NCI-H2171 treated with DMSO at 0.1 percent for 48 hours (cell line): ENCODE measurements at regions not wholly inside any gene's neighbourhood (a gene's known extent, or its start where the extent isn't known, plus 50 kb on each side); places are given as distances from the start of the nearest gene placed in this dataset.
A peak's percentile ranks its signal among the peaks of the same experiment; 100 is the strongest.
"Not testable (repeated sequence)": the region's sequence is repeated elsewhere in the genome, so short reads cannot be mapped to it uniquely, and the experiment has no call there.

Experiments
- DNase-seq: peaks from one replicate; lab custom pipeline; 2025; lab: John Stamatoyannopoulos, UW

DNA sequence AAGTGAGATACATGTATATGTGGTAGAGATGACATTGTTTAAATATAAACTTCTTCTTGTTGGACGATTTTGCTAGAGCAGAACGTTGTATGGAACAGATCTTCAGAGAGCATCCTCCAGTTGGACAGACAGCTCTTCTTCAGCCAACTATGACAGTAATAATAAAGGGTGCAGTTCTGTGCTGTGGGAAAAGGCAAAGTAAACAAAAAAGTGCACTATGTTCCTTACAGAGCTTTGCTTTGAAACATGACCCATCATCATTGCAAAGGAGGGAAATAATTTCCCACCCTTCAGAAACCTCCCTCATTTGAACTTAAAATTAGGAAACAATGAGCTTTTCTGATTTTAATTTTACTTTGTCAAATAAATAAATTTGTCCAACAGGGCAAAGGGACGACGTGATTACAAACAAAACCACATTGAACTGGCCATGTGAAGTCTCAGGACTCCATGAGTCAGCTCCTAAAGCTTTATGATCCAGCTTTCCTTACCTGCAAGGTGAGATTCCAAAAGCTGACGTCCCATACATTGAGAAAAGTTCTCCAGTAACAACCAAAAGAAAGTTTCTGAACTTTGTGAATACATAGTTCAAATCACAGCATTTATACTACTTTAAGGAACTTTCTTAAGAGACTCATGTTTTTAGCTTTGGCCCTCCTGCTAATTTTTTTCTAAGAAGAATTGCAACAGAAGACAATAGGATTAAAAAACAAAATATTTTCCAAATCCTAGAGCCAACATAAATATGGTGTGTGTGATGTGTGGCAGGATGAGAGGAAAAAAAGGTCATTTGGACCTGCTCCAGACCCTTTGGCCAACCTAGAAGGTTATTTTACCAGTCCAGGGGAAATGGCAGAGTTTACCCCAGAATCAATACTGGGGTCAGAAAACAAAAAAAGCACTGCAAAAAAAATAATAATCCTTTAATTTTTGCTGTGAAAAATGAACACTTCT is 565.4 kb upstream of the NRP1 start:
- no peak for DNase-seq

DNA sequence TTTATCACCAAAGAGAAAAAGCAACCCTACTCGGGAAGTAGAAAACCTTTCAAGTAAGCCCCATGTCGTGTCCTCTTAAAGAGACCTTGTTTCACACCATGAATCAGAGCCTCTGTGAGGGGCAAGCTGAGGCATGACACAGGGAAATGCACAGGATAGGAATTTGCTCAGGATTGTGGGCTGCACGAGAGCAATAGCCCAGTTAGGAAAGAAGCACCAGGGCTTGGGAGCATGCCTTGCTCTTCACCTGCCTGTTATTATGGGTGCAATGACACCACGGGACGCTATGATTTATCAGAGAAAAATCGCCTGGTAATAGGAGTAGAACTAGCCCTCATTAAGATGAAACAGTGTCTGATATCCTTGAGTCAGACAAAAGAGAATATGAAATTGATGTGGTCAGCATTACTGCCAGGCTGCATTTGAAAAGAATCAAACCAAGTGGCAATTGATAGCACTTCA is 562.9 kb upstream of the NRP1 start:
- DNase-seq, result no peak

DNA sequence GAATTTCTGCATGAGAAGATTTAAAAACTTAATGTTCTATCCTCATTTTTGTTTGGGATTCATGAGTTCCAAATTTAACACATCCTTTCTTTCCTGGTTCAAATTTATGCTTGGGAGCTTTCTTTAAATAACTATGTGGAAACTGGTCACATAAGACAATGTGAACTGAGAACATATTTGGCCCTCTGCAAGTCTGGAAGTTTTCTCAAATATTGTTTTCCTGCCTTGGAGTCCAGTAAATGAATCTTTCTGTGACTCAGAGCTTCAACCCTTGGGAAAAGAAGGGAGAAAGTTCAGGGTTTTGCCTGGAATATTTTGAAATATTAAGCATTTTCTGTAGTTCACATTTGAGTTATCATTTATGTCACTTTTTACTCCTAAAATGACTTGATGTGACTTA is 559.0 kb upstream of the NRP1 start:
- no peak for DNase-seq

DNA sequence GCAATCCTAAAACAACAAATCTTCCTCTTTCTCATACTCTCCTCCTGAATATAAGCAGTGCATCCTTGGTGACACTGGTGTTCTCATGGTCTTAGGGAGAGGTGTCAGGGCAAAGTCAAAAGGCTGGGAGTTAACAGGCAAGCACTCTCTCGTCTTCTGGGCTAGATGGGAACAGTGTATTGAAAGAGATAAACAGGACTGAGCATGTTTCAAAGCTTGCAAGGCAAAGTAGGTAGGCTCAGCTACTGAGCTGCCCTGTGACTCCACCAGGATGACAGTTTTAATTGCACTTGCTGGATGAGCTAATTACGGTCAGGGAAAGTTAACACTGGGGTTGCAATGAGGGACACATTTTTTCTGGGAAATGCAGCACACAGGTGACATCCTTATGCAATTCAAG is 554.9 kb upstream of the NRP1 start:
- DNase-seq, result no peak

DNA sequence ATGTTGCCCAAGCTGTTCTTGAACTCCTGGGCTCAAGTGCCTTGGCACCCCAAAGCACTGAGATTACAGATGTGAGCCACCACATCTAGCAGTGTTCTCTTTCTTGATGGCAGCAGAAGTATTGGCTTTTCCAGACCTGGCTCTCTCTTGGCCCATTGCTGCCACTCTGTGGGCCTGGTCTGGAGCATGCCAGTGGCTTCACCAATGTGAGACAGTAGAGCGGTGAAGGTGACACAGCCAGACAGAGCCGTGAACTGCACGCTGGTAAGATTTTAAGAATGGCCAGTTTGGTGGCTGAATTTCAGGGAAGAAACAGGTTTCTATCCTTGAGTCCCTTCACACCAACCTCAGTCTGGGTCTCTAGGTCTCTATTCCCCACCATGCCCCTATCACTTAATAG is 552.7 kb upstream of the NRP1 start:
- no peak for DNase-seq

DNA sequence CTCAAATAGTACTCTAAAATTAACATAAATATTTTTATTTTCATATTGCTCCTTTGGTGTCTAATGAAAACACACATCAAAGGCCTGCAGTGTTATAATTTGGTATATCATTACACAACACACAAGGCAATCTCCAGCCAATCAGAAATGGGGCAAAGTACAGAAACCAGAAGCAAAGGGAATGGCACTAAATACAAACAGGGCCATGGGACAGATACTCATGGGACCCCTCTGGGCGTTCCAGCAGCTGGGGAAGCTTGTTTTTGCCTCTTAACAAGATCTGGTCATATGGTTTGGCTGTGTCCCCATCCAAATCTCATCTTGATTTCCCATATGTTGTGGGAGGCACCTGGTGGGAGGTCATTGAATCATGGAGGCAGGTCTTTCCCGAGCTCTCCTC is 551.8 kb upstream of the NRP1 start:
- peak; percentile 60 for DNase-seq

DNA sequence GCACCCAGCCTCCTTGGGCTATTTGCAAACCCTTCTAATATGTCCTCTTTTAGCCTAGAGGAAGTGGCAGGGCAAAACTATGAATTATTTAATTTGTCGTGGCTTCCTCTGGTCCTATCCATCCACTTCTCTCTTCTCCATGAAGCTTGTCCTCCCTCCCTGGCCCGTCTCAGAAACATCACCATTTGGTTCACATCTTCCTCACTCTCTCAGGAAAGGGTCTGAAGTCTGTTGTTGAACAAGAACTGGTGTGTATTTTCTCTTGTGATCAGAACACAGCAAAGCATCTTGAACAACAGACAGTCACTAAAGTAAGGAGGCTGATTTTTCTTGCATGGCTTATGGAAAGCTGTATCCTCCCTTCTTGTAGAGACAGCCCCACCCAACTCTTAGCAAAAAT is 550.1 kb upstream of the NRP1 start:
- no peak for DNase-seq

DNA sequence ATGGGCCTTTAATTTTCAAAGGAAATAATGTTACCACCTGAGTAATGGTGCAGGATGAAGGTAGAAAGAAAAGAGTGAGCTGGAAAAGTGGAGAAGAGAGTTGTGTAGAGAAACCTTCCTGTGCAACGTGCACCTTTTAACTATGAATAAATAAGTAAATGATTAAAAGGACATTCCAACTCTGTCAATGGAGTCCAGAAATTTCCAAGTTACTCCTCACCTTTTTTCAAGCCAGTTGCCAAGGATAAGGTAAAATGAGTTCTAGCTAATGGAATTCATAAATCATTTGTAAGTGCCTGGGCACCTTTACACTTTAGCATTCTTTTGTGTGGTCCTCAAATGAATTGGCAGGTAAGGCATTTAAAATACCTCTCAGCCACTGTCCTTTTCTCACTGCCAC is 549.4 kb upstream of the NRP1 start:
- no peak for DNase-seq

DNA sequence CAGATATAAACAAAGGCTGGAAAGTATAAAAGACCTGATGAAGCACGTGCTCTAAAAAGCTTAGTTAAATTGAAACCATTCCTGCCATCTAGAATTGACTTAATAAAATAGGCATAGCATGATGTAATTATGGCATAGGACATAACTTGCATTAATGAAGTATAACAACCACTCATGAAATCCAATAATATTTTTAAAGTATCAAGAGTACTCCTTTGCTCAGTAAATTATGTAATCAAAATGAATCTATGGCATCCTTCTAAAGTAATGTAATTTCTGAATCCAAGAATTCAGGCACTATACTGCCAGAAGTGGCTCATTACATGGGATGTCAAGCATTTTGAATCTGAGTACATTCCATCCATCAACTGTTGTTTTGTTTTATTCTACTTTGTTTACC is 548.5 kb upstream of the NRP1 start:
- DNase-seq, result no peak

DNA sequence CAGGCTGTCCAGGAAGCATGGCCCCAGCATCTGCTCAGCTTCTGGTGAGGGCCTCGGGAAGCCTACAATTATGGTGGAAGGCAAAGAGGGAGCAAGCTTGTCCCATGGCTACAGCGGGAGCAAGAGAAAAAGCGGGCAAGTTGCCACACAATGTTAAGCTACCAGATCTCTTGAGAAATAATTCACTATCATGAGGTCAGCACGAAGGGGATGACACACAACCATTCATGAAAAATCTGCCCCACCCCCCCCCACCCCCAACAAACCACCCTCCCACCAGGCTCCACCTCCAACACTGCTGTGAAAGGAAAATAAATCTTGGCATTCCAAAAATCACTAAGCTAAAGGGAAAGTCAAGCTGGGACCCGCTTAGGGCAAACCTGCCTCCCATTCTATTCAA is 545.8 kb upstream of the NRP1 start:
- DNase-seq, result no peak

DNA sequence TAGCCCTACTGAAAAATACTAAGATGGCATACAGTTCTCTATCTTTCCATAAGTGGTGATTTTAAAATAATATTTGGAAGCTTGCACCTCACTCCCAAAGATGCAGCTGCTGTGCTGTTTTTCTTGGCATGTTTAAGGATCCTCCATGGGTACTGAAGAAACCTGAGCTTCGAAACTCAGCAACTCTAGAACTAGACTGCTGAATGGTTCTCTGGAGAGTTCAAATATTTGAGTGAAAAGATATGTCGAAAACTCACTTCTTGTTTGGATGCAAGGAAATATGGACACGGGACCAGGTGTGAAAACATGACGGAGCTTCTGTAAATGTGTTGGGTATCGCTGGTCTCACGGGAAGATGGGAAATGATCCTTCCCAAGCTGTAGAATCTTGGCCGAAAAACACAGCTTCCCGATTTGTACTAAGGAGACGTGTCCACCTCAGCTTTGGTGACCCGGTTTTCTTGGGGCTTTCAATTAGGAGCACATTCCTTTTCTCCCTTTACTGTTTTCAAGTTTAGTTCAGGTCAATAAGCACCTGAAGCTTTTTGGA is 543.8 kb upstream of the NRP1 start:
- no peak for DNase-seq

DNA sequence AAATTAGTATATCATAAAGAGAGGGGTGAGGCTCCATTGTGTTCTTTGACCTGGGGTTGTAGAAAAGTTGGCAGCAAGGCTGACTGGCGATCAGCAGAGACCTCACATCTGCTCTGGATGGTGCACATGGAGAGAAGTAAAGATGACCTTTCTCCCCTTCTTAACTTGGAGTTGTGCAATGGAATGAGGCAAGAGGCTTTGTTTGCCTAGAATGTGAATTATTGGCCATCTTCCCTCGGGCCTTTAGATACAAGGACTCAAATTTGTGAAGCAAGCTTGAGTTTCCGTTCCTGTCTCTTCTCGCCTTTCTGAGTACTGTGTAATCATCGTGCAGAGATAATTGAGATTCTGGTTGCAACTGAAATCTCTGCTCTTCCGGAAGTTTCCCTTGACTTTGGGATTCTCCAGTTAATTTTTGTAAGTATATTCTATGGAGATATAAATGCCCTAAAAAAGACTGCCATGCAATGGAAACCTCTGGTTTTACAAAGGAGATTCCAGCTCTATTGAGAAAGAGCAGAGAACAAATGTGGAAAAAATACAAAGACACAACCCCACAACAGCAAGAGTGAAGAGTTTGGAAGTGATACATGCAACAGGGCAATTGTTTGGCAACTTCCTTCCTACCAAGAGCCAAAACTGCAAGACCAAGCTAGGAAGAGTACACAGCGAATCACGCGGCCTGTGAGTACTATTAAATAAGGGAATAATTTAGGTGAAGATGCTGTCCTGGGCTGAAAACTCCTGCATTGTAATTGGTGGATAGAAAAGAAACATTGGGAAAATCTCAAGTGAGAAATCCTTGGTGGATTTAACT is 542.3 kb upstream of the NRP1 start:
- DNase-seq, result no peak

DNA sequence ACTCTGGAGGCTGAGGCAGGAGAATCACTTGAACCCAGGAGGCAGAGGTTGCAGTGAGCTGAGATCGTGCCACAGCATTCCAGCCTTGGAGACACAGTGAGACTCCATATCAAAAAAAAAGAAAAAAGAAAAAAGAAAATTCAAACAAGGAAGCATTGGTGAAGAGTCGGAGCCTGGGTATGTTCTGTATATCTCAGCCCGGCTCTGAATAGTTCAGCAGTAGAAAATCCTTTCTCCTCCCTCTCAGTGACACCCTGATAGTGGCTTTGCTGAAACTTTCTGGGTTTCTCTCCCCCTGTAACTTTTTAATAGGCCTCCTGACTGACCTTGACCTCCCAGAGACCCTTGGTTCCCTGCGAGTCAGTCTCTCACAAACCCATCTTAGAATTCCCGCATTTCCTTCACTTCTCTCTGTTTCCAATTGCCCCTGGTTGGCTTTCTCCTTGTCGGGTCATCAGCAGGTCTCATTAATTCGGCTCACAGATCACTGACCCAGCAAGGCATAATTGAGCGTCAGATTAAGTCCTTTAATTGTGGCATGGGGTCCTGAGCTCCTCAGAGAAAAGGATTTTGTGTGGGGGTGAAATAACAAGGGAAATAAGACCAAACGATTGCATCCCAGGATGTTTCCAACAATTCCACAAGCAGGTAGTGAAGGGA is 541.6 kb upstream of the NRP1 start:
- no peak for DNase-seq

DNA sequence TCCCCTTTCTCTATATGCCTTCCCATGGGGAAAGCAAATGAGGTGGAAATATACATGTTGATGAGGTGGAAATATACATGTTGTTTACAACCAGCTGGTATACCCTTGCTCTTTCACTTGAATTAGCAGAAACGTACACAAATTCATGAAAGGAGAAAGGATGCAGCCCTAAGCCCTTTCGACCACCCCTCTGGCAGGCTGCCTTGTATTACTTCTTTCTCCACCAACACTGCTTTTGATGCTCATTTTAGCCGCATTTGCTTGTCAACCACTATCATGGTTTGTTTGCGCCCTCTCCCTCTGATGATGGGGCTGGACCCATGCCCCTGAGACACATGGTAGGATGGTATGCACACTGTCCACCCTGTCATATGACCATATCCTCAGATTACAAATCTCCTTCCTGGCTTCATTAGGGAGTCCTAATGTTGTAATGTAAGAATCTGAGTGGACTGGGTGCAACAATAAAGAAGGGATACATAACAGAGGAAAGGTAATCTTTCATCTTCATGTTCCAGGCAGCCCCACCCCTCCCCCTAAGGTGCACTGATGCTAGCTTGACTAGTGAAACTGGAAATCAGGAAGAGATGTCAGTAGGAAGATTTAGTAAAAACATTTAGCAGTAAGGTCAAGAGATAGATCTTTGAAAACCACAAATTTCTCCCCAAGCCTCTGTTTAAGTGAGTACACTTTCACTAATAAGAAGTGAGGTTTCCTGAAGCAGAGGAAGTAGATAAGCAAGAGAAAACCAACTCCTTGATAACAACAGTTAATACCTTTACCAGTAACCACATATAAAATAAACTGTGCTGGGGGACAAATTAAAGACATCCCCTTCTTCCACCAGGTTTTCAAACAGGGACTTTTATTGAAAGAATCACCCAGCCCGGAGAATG is 536.8 kb upstream of the NRP1 start:
- DNase-seq, result no peak

DNA sequence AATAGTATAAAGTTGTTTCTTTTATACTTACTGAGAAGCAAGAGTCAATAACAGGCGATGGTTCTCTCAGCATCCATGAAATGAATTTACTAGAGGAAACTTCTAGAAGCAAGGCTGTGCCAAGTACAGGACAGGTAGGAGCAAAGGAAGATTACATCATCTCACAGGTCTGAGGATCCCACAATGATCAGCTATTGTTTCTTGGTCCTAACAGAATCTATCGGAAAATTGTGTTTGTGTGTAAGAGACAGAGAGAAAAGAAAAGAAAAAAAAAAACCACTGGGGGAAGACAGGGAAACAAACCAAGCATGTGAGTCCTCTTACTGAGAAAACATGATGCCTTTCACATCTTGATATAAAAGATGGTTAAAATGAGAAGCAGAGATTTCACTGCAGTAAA is 535.0 kb upstream of the NRP1 start:
- no peak for DNase-seq

DNA sequence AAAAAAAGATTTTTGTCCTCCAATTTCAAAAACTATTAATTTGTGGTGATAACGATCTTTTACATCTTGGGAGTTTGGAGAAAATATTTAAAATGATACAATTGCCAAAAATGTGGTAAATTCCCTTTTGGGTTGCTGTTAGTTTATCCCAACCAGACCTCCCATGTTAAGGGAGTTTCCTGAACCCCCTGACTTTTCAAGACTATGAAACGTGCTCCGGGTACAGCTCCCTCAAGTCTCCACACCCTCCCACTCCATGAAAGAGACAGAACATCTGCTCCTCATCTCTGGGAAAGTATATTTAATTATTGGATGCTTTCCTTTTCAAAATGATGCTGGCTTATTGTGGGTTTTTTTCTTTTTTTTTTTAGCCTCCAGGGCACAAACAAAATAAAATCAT is 534.6 kb upstream of the NRP1 start:
- no peak for DNase-seq

DNA sequence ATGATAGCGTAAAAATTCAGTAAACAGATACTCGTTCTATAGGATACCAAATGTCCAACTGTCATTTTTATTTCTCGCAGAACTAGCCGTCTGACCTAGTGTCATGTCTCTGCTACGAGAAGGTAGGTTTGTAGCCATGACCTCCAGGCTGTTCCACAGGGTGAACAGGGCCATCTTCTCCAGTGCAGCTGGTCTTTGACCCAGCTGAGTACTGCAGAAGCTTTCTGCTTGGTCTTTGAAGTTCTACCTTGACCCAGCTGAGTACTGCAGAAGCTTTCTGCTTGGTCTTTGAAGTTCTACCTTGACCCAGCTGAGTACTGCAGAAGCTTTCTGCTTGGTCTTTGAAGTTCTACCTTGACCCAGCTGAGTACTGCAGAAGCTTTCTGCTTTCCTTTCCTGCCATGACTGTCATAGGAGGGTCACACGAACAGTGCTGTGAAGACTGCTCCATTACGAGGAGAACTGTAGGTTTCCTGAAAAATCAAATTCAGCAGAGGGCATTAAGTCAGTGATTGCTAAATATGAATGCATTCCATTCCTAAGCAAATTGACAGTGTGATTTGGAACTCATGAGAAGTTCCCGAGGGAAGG is 532.8 kb upstream of the NRP1 start:
- DNase-seq, result not testable (repeated sequence)

DNA sequence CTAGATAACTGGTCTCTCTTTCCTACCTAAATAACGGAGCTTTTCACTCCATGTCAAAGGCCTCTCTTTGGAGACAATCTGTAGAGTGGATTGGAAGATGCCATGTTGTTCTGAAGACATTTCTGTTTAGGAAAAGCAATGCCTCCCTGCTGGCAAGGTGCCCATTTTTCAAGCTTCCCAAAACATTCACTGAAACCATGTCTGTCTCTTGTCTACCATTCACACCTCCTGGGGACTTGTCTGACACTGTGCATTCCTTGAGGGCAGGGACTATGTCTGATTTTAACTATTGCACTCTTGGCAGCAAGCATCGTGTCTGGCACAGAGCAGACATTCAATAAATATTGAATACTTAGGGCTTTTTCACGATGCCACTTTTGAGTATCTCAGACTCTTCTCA is 528.9 kb upstream of the NRP1 start:
- DNase-seq, result no peak

DNA sequence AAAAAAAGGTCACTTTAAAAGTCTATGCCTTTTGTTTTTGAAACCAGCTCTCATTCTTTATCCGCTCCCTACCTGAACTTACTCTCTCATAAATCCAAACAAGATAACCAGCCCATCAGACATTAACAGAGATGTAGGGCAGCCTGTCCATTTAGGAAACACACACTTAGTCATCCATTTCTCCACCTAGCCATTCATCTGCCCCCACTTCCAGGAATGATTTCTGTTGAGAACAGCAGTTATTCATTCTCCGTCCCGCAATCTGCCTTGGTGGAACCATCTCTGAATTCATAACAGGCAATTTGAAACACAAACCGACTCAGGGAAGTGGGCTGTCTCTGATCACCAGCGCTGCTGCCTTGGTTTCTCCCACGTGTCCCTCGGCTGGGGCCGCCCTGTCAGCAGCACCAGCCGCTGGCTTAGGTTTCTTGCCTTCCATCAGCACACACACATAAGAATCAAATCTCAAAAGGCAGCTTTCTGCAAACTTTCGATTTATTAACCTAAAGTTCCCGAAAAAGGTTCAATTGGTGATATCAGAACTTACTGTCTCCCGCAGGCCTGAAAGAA is 528.2 kb upstream of the NRP1 start:
- DNase-seq, result no peak

DNA sequence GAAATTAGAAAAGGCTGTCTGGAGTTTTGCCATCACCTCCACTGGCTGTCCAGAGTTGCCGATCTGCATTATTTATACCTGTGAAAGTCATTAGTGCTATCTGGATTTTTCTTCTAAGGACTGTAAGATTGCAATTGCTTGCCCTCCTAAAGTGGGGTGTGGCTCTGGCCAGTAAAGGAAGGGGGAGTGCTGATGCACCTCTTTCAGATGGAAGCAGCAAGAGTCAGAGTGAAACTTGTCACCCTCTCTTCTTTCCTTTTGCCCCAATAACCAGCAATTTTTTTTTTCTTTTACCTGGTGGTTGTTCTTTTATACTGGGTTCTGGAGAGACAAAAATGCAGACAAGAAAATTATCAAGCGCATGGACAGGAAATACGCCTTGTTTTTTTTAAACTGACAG is 527.4 kb upstream of the NRP1 start:
- DNase-seq, result no peak
